ENCODE measurements at regions not wholly inside any gene's neighbourhood (a gene's known extent, or its start where the extent isn't known, plus 50 kb on each side); places are given as distances from the start of the nearest gene placed in this dataset.

GRCh38 chr2:188078534-188078933 is 213.1 kb upstream of the GULP1 start:
- FAIRE-seq = no peak

DNA sequence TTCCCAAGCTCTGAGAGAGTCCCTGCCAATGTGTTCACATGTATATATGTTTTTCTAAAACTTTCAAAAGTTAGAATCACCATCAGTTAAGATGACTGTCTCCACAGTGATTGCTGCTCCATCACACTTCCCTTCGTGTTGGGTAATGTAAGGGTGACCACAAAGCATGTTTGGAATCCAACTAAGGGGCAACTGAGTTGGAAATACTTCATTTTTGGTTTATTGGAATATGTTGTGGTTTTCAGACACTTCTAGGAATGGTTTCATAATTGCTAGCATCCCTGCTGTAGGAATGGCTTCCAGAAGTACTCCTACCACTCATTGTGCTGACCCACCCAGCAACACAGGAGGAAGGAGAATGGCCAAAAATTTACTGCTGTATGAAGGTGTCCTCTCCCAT is 212.5 kb upstream of the GULP1 start:
- no peak for FAIRE-seq

DNA sequence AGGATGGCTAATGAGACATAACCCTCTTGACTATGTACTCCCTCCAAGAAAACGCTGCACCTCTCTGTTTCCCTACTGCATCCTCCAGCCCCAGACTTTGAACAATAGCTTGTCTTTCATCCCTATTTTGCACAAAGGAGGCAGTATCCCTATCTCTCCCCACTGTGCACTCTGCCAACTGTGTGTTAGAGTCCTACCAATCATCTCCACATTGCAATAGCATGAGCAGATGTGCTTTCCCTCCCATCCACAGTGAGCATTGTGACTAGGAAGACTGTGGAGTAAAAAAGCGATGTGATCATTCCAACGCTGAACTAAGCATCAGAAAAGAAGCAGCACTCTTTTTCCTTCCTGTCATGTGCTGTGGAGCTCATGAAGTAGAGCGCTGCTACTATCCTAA is 206.3 kb upstream of the GULP1 start:
- FAIRE-seq = no peak

- FAIRE-seq = no peak
Observed at GRCh38 chr2:188089901-188090300, 201.8 kb upstream of the GULP1 start.

GRCh38 chr2:188091220-188091619 is 200.5 kb upstream of the GULP1 start:
- no peak for FAIRE-seq

DNA sequence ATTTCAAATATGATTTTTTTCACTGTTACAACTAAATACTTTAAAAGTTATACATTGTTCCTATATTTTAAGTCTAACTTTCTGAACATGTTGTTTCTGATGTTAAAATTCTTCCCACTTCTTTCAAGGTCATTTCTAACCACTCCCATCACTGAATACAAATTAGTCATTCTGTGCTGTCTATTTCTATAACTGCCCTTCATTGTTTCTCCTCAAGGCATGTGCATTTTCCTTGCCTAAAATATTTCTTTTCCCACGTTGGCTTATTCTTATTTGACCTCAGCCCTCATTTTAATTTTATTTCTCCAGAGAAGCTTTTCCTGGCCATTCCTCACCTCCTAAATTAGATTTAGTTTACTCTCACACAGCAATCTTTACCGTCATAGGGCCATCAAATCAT is 198.9 kb upstream of the GULP1 start:
- no peak for FAIRE-seq

- FAIRE-seq = no peak
Observed at GRCh38 chr2:188096910-188097309, 194.8 kb upstream of the GULP1 start.

GRCh38 chr2:188102881-188103280 is 188.8 kb upstream of the GULP1 start:
- FAIRE-seq = no peak

DNA sequence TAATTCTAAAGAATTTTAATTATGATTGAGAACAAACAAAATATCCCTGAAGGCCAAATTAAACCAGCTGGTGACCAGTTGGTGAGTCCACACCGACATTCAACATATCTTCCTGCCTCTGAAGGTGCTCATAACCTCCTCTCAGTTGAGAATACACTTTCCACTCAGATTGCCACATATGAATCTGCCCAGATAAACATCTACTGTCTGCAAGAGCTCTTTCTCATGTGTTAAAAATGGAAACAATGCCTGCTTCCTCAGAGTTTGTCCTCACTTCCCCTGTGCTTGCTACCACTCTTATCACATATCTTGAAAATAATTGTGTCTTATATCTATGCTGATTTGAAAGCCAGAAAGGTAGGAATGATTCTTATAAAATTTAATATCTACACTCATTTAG is 177.7 kb upstream of the GULP1 start:
- FAIRE-seq = no peak

DNA sequence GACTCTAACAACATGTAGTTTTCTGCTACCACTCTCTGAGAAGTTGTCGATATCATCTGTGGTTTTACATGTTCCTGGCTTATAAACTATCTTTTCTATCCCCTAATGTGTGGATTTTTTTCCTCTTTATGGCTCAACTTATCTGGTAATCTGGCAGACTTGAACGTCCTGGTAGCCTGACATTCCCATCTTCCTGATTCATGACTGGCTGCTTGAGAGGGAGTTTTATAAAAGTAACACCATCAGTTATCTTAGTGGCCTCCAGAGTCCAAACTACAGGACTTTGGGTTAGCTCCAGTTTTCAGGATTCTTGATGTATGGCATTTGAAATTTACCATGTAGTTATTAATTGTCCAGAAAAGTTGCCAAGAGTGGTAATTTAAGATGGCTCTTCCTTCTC is 174.0 kb upstream of the GULP1 start:
- no peak for FAIRE-seq

DNA sequence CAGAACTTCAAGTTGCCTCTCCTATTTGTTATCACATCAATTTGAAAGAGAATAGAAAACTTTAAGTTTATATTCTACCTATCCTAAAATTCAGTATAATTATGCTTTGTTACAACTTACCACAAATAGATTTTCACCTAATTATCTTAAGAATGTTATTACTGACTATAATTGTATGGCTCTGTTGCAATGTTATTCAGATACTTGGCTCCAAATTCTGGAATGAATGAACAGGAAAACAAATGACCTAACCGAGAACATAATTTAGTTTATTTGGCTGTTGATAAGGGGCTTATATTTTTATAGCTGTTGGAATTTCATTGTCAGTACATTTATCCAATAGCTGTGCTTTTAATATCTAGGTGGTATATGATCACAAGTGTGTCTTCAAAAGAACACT is 173.2 kb upstream of the GULP1 start:
- FAIRE-seq = no peak

DNA sequence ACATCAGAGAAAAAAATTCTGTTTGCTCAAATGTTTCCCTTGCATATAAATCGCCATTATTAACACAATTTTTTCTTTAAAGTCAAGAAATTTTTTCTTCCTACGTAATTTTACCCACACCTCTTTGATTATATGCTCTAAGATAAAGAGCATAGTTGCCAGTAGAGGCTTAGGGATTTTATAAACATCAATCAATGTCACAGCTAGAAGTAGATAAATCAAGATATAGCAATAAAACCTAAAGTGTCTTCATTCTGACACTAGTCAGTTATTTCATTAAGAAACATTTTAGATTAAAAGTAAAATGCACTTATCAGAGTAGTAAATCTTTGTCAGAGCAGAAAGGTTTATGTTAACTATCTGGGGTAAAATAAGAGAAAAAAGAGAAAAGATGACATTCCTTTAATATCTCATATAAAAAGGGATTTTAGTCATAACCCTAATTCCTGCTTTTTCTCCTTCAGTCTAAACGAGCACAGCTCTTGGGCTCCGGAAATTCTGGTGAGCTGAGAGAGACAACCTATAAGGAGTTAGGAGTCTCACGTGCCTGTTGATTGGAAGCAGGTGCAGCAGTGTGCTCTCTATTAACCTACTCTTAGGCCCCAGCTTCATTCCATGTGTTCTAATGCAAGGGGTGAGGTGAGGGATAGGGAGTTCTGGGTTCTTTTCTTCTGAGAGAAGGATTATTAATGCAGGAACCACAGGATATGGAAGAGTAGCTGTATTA is 172.4 kb upstream of the GULP1 start:
- FAIRE-seq = no peak

- no peak for FAIRE-seq
Observed at GRCh38 chr2:188122985-188123384, 168.7 kb upstream of the GULP1 start.

DNA sequence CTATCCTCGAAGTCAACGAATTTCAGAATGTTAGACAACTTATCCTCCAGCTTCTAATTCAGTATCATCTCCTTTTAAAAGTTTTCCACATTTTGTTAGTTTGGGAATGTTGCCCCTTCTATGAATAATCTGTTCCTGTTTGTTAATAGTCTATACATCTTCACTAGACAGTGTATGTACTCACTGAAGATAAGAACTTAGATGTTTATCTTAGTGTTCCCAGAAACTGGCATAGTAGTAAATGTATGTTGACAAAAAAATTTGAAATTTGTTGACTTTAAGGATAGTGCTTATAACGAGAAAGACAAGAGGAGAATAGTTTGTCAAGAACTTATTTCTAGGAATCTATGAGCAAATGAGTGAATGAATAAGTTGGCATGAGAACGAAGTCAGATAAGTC is 162.0 kb upstream of the GULP1 start:
- no peak for FAIRE-seq

GRCh38 chr2:188130317-188130716 is 161.4 kb upstream of the GULP1 start:
- FAIRE-seq = no peak

GRCh38 chr2:188131281-188131680 is 160.4 kb upstream of the GULP1 start:
- no peak for FAIRE-seq

- no peak for FAIRE-seq
Observed at GRCh38 chr2:188132385-188132784, 159.3 kb upstream of the GULP1 start.

GRCh38 chr2:188134241-188134640 is 157.4 kb upstream of the GULP1 start:
- FAIRE-seq = no peak

- no peak for FAIRE-seq
Observed at GRCh38 chr2:188138313-188138712, 153.4 kb upstream of the GULP1 start.

DNA sequence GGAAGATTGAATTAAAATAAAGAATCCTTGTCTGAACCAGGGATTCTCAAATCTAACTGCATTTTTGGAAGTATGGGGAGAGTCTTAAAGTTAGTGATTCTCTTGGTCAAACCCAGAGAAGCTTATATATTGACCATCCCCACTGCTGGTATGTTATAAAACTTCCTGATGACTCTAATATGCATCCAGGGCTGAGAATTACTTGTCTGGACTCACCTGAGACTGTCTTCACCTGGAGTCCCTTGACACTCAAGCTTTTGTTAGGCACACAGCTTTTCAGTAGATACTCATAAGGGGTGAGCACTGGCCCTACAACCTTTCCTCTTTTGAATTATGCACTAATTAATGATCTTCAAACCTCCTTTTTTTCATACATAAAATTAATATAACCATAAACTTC is 149.6 kb upstream of the GULP1 start:
- no peak for FAIRE-seq

DNA sequence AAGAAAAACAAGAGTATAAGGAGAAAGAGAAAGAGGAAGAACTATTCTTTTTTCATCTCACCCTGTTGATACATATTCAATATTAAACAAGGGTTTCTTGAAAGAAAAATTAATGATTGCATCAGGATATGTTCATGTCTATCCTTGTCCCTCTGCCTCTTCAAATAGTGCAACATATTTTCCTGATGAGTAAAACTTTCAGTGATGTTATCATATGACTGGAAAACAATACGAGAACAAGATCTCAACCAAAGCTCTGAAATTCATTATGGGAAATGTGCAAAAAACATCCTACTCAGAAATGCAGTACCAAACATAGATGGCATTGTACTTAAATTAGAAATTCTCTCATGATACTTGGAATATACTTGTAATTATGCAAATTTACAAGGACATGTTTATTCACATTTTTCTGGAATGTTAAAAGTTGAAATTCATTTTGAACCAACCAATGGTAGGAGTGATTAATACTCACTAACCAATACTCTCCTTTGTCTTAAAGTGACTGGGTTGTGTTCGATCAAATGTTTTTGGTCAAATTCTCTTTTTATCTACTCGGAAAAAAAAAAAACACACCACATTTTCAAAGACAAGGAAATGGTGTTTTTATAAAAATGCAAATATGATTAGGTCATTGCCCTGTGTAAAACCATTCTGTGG is 148.9 kb upstream of the GULP1 start:
- FAIRE-seq = no peak

- no peak for FAIRE-seq
Observed at GRCh38 chr2:188145885-188146284, 145.8 kb upstream of the GULP1 start.

DNA sequence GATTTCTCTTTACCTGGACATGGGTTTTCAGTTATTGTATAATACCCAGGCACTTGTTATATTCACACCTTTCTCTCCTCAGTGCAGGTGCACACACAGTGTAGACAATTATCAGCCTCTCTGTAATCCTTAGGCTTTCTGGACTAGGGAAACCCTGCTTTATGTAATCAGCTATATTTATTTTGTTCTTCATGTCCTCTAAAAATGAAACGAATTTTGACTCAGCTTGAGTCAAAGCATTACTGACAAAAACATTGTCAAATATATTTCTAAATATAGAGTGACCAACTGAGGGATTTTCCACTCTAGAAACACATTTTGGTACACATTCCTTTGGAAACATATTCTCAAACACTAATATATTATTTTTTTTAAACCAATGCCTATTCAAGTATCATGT is 144.8 kb upstream of the GULP1 start:
- FAIRE-seq = no peak

GRCh38 chr2:188151670-188152069 is 140.0 kb upstream of the GULP1 start:
- FAIRE-seq = no peak
